OCI-LY3 (cell line): ENCODE measurements at regions not wholly inside any gene's neighbourhood (a gene's known extent, or its start where the extent isn't known, plus 50 kb on each side); places are given as distances from the start of the nearest gene placed in this dataset.

Experiments
- H2AFZ ChIP-seq: fragments of 200-600, 300-600 bp; shearing (Covaris generic); 2 replicates; pipeline ENCODE4 v1.6.0; 2014; ENCODE audit warnings: antibody characterized with exemption, low read depth, low read length
- H3K27ac ChIP-seq: fragments of 200-600, 300-600 bp; sonication (generic); 2 replicates; pipeline ENCODE4 v1.5.1; 2014; ENCODE audit warnings: mild to moderate bottlenecking, low read length, moderate library complexity, mixed read lengths
- H3K27me3 ChIP-seq: fragments of 200-600, 300-600 bp; sonication (generic); 2 replicates; pipeline ENCODE4 v1.6.1; 2014; ENCODE audit warnings: low read depth, low read length, mixed read lengths
- H3K36me3 ChIP-seq: fragments of 200-600, 300-600 bp; sonication (generic); replicated peaks from 2 replicates; pipeline ENCODE3; 2014; ENCODE audit warnings: low read depth, low read length, mixed read lengths
- H3K4me1 ChIP-seq: fragments of 300-600, 200-600 bp; sonication (generic); 2 replicates; pipeline ENCODE4 v1.6.1; 2014; ENCODE audit warnings: low read length, mixed read lengths
- H3K4me2 ChIP-seq: fragments of 200-600, 300-600 bp; sonication (generic); 2 replicates; pipeline ENCODE4 v1.6.1; 2014; ENCODE audit warnings: low read length, mixed read lengths
- H3K4me3 ChIP-seq: fragments of 300-600, 200-600 bp; sonication (generic); 2 replicates; pipeline ENCODE4 v1.5.1; 2014; ENCODE audit warnings: antibody characterized with exemption, mild to moderate bottlenecking, low read length, moderate library complexity
- H3K79me2 ChIP-seq: fragments of 300-600, 200-600 bp; shearing (Covaris generic); 2 replicates; pipeline ENCODE4 v1.6.1; 2014; ENCODE audit warnings: mild to moderate bottlenecking, low read length, mixed read lengths
- H3K9ac ChIP-seq: fragments of 300-600, 200-600 bp; shearing (Covaris generic); 2 replicates; pipeline ENCODE4 v1.6.0; 2014; ENCODE audit warnings: mild to moderate bottlenecking, low read length, moderate library complexity
- H3K9me3 ChIP-seq: fragments of 200-600, 300-600 bp; shearing (Covaris generic); 2 replicates; pipeline ENCODE4 v1.6.1; 2014; ENCODE audit warnings: low read length, mixed read lengths; ENCODE audit not compliant: insufficient read depth
- H4K20me1 ChIP-seq: fragments of 200-600, 300-600 bp; sonication (generic); 2 replicates; pipeline ENCODE4 v1.6.1; 2016; ENCODE audit warnings: low read length, mixed read lengths; ENCODE audit not compliant: insufficient read depth
- EZH2phosphoT487 ChIP-seq: fragments of 200-600 bp; shearing (Covaris generic); IDR thresholded peaks from 2 replicates; pipeline ENCODE4 v1.6.1; 2018; ENCODE audit warnings: antibody characterized with exemption, mixed run types, low read depth
- TF ChIP-seq, protein P1 (sequence below): fragments of 200-600, 300-600 bp; sonication (generic); IDR thresholded peaks from 2 replicates; pipeline ENCODE4 v1.5.1; 2014; ENCODE audit warnings: antibody characterized with exemption, low read length, low read depth

DNA sequence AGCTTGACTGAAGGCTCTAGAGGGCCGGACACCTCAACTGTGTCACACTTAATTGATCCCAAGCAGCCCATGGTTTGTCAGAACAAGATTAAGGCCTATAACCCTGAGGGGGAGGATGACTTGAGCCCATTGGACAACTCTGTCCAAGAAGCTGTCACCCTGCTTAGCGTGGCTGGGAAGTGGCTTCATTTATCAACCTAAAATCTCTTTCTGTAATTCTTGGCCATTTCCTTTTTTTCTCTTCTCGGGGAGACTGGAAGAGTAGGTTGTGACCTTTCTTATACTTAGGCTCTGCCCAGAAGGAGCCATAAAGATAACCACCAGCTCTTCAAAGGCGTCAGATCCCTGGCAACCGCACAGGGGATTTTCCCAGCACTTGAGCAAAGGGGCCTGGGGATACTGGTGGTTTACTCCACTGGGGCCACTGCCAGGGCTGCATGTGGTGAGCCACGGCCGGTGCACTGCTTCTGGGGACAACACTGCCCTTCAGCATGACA, 265.5 kb downstream of the CYRIA start:
- Histone ChIP-seq H3K4me1 (no peaks in the 10 kb centered on the region), H3K9ac (no peak overlapping the region), H2AFZ (no peak overlapping the region), H3K27ac (no peak overlapping the region), H3K4me3 (no peak overlapping the region), H3K36me3 (no peaks in the 10 kb centered on the region), H3K4me2 (no peak overlapping the region), H3K9me3 (no peaks in the 10 kb centered on the region), H4K20me1 (no peaks in the 10 kb centered on the region), H3K79me2 (no peaks in the 10 kb centered on the region), H3K27me3 (peaks cover 16% of the 10 kb centered on the region)
- TF ChIP-seq, protein P1, sequence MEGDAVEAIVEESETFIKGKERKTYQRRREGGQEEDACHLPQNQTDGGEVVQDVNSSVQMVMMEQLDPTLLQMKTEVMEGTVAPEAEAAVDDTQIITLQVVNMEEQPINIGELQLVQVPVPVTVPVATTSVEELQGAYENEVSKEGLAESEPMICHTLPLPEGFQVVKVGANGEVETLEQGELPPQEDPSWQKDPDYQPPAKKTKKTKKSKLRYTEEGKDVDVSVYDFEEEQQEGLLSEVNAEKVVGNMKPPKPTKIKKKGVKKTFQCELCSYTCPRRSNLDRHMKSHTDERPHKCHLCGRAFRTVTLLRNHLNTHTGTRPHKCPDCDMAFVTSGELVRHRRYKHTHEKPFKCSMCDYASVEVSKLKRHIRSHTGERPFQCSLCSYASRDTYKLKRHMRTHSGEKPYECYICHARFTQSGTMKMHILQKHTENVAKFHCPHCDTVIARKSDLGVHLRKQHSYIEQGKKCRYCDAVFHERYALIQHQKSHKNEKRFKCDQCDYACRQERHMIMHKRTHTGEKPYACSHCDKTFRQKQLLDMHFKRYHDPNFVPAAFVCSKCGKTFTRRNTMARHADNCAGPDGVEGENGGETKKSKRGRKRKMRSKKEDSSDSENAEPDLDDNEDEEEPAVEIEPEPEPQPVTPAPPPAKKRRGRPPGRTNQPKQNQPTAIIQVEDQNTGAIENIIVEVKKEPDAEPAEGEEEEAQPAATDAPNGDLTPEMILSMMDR, result no peak
- no peak for TF ChIP-seq EZH2phosphoT487

DNA sequence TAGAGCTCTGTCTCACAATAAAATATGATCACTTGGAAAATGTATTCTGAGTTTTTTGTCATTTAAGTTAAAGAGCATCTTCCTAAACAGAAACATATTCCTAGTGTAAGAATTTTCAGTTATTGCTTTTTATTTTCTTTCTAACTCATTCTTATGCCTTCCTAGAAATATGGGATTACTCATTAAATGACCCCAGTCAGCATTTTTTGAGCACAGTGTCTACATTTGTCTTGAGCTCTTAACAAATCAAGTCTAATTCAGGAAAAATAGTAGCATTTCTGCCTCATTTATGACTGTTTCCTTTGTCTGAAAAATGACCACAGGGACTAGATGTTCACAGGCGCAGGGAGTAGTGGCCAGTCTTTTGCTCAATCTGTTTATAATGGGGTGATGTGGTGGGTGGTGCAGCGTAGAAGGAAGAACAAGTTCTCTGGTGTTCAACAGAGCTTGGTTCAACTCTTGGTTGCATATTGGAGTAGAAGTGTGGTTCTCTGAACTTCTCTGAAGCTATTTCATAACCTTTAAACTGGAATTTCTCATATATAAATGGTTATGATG, 267.1 kb downstream of the CYRIA start:
- TF ChIP-seq, protein P1, result no peak
- no peak for TF ChIP-seq EZH2phosphoT487
- H4K20me1 ChIP-seq, result no peaks in the 10 kb centered on the region
- no peak overlapping the region for H3K9ac ChIP-seq
- H3K4me1 ChIP-seq, result no peaks in the 10 kb centered on the region
- H3K4me2 ChIP-seq, result no peak overlapping the region
- H3K27ac ChIP-seq, result no peak overlapping the region
- H2AFZ ChIP-seq, result no peak overlapping the region
- H3K79me2 ChIP-seq, result no peaks in the 10 kb centered on the region
- H3K36me3 ChIP-seq, result no peaks in the 10 kb centered on the region
- no peaks in the 10 kb centered on the region for H3K9me3 ChIP-seq
- H3K27me3 ChIP-seq, result peaks cover 3% of the 10 kb centered on the region; the same call in 1 of the 2 replicates
- H3K4me3 ChIP-seq, result no peak overlapping the region

DNA sequence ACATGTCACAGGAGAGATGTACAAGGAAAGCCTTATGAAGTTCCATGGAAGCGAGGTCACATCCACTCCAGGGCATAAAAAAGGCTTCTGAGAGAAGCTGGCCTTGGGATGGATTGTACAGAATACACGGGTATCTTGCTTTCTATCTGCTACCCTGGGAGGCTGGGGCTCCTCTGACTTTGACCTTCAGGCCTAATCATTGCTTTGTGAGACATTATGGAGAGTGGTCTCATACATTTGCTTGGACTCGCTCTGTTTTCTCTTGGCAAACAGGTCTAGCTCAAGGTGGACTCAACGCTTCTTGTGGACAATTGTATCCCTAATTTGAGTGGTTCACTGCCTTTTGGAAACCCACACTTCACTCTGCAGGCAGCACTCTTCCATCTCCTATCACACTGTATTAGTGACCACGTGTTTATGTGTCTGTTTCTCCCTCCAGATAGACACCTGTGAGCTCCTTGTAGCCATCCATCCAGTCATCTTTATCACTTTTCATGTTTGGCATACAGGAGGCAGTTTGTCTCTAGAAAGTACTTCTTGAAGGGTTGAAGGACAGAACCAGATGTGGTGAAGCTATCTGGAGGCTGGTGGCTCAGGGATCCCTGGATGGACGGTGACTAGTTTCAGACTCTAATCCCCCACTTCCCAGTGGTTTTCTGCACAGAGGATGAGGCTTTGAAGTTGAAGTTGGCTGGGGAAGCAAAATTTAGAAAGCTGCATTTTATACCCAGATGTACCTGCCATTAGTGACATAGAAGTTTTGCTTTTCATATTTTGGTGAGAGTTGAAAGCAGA, 267.8 kb downstream of the CYRIA start:
- Histone ChIP-seq H3K4me1 (no peaks in the 10 kb centered on the region), H3K79me2 (no peaks in the 10 kb centered on the region), H3K36me3 (no peaks in the 10 kb centered on the region), H4K20me1 (no peaks in the 10 kb centered on the region), H3K9ac (no peak overlapping the region), H3K27me3 (no peaks in the 10 kb centered on the region), H3K9me3 (no peaks in the 10 kb centered on the region), H3K27ac (no peak overlapping the region), H2AFZ (no peak overlapping the region), H3K4me2 (no peak overlapping the region), H3K4me3 (no peak overlapping the region)
- TF ChIP-seq, protein P1, result no peak
- TF ChIP-seq EZH2phosphoT487, result no peak

DNA sequence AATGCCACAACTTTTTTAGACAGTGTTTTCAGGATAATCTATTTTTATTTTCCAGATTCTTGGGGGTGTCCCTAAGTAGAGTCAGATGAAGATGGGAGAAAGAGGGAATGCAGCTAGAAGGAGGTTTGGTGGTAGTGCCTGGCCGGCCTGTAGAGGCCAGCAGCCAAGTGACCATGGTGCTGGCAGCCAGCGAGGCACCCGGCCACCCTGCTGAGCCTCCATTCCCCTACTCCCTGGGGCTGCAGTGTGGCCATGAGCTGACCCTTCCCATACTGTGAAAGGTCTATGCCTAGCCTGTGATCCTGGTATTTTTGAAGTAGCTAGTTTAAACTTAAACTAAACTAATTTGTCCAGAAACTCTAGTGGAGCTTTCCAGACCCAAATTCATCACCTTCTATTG, 268.6 kb downstream of the CYRIA start:
- no peak for TF ChIP-seq EZH2phosphoT487
- TF ChIP-seq, protein P1, result no peak
- Histone ChIP-seq H3K9ac (no peak overlapping the region), H3K9me3 (no peaks in the 10 kb centered on the region), H2AFZ (no peak overlapping the region), H3K36me3 (no peaks in the 10 kb centered on the region), H3K79me2 (no peaks in the 10 kb centered on the region), H3K4me1 (no peaks in the 10 kb centered on the region), H3K27ac (no peak overlapping the region), H3K4me3 (no peak overlapping the region), H3K4me2 (no peak overlapping the region), H4K20me1 (no peaks in the 10 kb centered on the region), H3K27me3 (no peaks in the 10 kb centered on the region)
